GM12878 (cell line): ENCODE measurements at regions not wholly inside any gene's neighbourhood (a gene's known extent, or its start where the extent isn't known, plus 50 kb on each side); places are given as distances from the start of the nearest gene placed in this dataset.
A peak's percentile ranks its signal among the peaks of the same experiment; 100 is the strongest.

ENCODE experiments used
- ATAC-seq: fragments of 200-7000 bp; cut with Tn5 transposase; 3 replicates; pipeline ENCODE4 v1.9.1; 2020; ENCODE audit warnings: mild to moderate bottlenecking, moderate library complexity
- BruUV-seq: library from RNA; stranded (reverse); fragments of 400-500 nt; replicated peaks from 2 replicates; lab custom pipeline; 2021; lab: Mats Ljungman, UMichigan
- CTCF ChIA-PET: fragments of 300-600 bp; sonication (Branson Sonifier 250); formaldehyde crosslinking; extraction: SDS; loops from one replicate; lab custom pipeline; 2021; ENCODE audit warnings: inconsistent platforms; lab: Yijun Ruan, JAX
- POLR2A ChIA-PET: fragments of 350-600 bp; formaldehyde crosslinking; extraction: SDS; loops from one replicate; lab custom pipeline; 2021; ENCODE audit warnings: inconsistent platforms; lab: Charles Lee
- RAD21 ChIA-PET: fragments of 300-600 bp; sonication (Branson Sonifier 250); formaldehyde crosslinking; loops from one replicate; lab custom pipeline; 2023; ENCODE audit warnings: antibody characterized with exemption; ENCODE audit not compliant: unreplicated experiment; lab: Charles Lee
- SMC1A ChIA-PET: fragments of 300-600 bp; sonication (Branson Sonifier 250); formaldehyde crosslinking; loops from one replicate; lab custom pipeline; 2023; ENCODE audit not compliant: unreplicated experiment, uncharacterized antibody; lab: Charles Lee
- DNase-seq: peaks from one replicate; pipeline ENCODE4 v3.0.0-alpha.2; 2011; ENCODE audit warnings: low read depth, low spot score
- FAIRE-seq: peaks from 3 replicates; lab custom pipeline; 2011; peaks lifted over from hg19 to GRCh38; lab: Jason Lieb, UNC
- H2AFZ ChIP-seq: 2 replicates; pipeline ENCODE4 v1.6.0; 2011; ENCODE audit warnings: low read depth, low read length, control low read depth; ENCODE audit not compliant: control insufficient read depth
- H3K27ac ChIP-seq: 2 replicates; pipeline ENCODE4 v1.5.1; 2011; ENCODE audit warnings: control low read depth; ENCODE audit not compliant: control insufficient read depth, insufficient read depth
- H3K27me3 ChIP-seq, 2 experiments: replicated peaks in 1 of 2; 2 replicates each; pipeline versions ENCODE4 v1.6.0 to v1.6.1; 2011; ENCODE audit warnings: low read length in 1 of 2; ENCODE audit not compliant: control insufficient read depth in 2 of 2, insufficient read depth in 2 of 2
- H3K36me3 ChIP-seq, 2 experiments: 2 replicates each; pipeline ENCODE4 v1.5.1; 2011; ENCODE audit warnings: low read length in 1 of 2; ENCODE audit not compliant: control insufficient read depth in 2 of 2, insufficient read depth in 2 of 2
- H3K4me1 ChIP-seq: 2 replicates; pipeline ENCODE4 v1.6.1; 2011; ENCODE audit warnings: mild to moderate bottlenecking, low read length, moderate library complexity, mixed read lengths; ENCODE audit not compliant: control insufficient read depth, insufficient read depth
- H3K4me2 ChIP-seq: 2 replicates; pipeline ENCODE4 v1.6.0; 2011; ENCODE audit warnings: control low read depth; ENCODE audit not compliant: control insufficient read depth, insufficient read depth
- H3K4me3 ChIP-seq: fragments of 200-600 bp; sonication (generic); 2 replicates; pipeline ENCODE4 v1.5.1; 2016
- H3K79me2 ChIP-seq: 2 replicates; pipeline ENCODE4 v1.6.0; 2011; ENCODE audit warnings: low read length; ENCODE audit not compliant: control insufficient read depth, insufficient read depth
- H3K9ac ChIP-seq: 2 replicates; pipeline ENCODE4 v1.8.0; 2011; ENCODE audit warnings: low read length, control low read depth, mixed read lengths; ENCODE audit not compliant: control insufficient read depth, insufficient read depth
- H3K9me3 ChIP-seq: replicated peaks from 3 replicates; pipeline ENCODE4 v1.5.1; 2011; ENCODE audit warnings: mild to moderate bottlenecking, low read length; ENCODE audit not compliant: control insufficient read depth, insufficient read depth
- H4K20me1 ChIP-seq: 2 replicates; pipeline ENCODE4 v1.6.0; 2011; ENCODE audit not compliant: control insufficient read depth, insufficient read depth
- BHLHE40 ChIP-seq, 2 experiments: fragments of 450-650 bp in 1 of 2; IDR thresholded peaks; 2 replicates each; pipeline ENCODE4 v1.6.1; 2011 to 2017; ENCODE audit warnings: low read depth in 2 of 2, borderline replicate concordance in 1 of 2, improper control_type of control experiment in 1 of 2, low read length in 1 of 2, mild to moderate bottlenecking in 1 of 2
- DPF2 ChIP-seq: fragments of 450-650 bp; IDR thresholded peaks from 2 replicates; pipeline ENCODE4 v1.6.1; 2017; ENCODE audit warnings: mild to moderate bottlenecking
- EZH2 ChIP-seq: IDR thresholded peaks from 2 replicates; pipeline ENCODE4 v1.6.1; 2012; ENCODE audit warnings: low read depth, mild to moderate bottlenecking, control low read depth, inconsistent platforms, low read length, borderline replicate concordance; ENCODE audit not compliant: control insufficient read depth
- GATAD2B ChIP-seq: fragments of 450-650 bp; conservative IDR thresholded peaks from 2 replicates; pipeline ENCODE4 v1.6.1; 2017; ENCODE audit warnings: low read depth, mild to moderate bottlenecking, moderate library complexity
- HDAC6 ChIP-seq: fragments of 200-600 bp; sonication (generic); IDR thresholded peaks from one replicate; pipeline ENCODE4 v1.8.0; 2017; ENCODE audit warnings: antibody characterized with exemption; ENCODE audit not compliant: unreplicated experiment
- IKZF1 ChIP-seq: fragments of 450-650 bp; conservative IDR thresholded peaks from 2 replicates; pipeline ENCODE4 v1.6.1; 2017; ENCODE audit warnings: antibody characterized with exemption, mild to moderate bottlenecking
- IKZF2 ChIP-seq, 2 experiments: fragments of 450-650 bp; IDR thresholded peaks; 2 replicates each; pipeline ENCODE4 v1.6.1; 2017; ENCODE audit warnings: mild to moderate bottlenecking in 2 of 2, moderate library complexity in 2 of 2
- JUNB ChIP-seq: IDR thresholded peaks from 2 replicates; pipeline ENCODE4 v1.6.1; 2016; ENCODE audit warnings: antibody characterized with exemption, mild to moderate bottlenecking
- LARP7 ChIP-seq: fragments of 450-650 bp; IDR thresholded peaks from 2 replicates; pipeline ENCODE4 v1.6.1; 2017; ENCODE audit warnings: mild to moderate bottlenecking
- MXI1 ChIP-seq: fragments of 150-350 bp; IDR thresholded peaks from 2 replicates; pipeline ENCODE4 v1.6.1; 2011; ENCODE audit warnings: low read depth, mild to moderate bottlenecking, inconsistent platforms, low read length, improper control_type of control experiment
- SPI1 ChIP-seq: IDR thresholded peaks from 2 replicates; pipeline ENCODE4 v1.6.1; 2011; ENCODE audit warnings: low read depth, mild to moderate bottlenecking, low read length, moderate library complexity, borderline replicate concordance; ENCODE audit not compliant: insufficient read depth
- SUZ12 ChIP-seq: fragments of 200-600 bp; sonication (generic); IDR thresholded peaks from one replicate; pipeline ENCODE4 v1.6.1; 2018; ENCODE audit warnings: antibody characterized with exemption, mild to moderate bottlenecking; ENCODE audit not compliant: unreplicated experiment
- TAF1 ChIP-seq: IDR thresholded peaks from 2 replicates; pipeline ENCODE4 v1.6.1; 2011; ENCODE audit warnings: mild to moderate bottlenecking, low read depth, low read length, borderline replicate concordance
- TCF7 ChIP-seq: IDR thresholded peaks from 2 replicates; pipeline ENCODE4 v1.6.1; 2014; ENCODE audit warnings: antibody characterized with exemption, borderline replicate concordance
- ZSCAN29 ChIP-seq: fragments of 450-650 bp; IDR thresholded peaks from 2 replicates; pipeline ENCODE4 v1.6.1; 2017; ENCODE audit warnings: mild to moderate bottlenecking, moderate library complexity
- WGBS: methylation state at CpG from one replicate; pipeline ENCODE4 v1.1.6; 2016; ENCODE audit warnings: low lambda C conversion rate; ENCODE audit not compliant: insufficient replicate concordance, insufficient coverage; ENCODE audit errors: missing lambda C conversion rate; 5-methylcytosine and 5-hydroxymethylcytosine counted together
- in situ Hi-C: fragments of 300-500 bp; cut with MboI; formaldehyde crosslinking; loops from 9 replicates; pipeline ENCODE4 v1.14.3; 2018; ENCODE audit warnings: mixed read lengths
- intact Hi-C: fragments of 100-400 bp; cut with micrococcal nuclease; formaldehyde crosslinking; loops from one replicate; pipeline ENCODE4 v1.14.2; 2022; ENCODE audit not compliant: unreplicated experiment
- TF ChIP-seq, protein P1 (sequence below): fragments of 450-650 bp; IDR thresholded peaks from 2 replicates; pipeline ENCODE4 v1.6.1; 2017; ENCODE audit warnings: mild to moderate bottlenecking
- TF ChIP-seq, protein P2 (sequence below): IDR thresholded peaks from 2 replicates; pipeline ENCODE4 v1.6.1; 2012; ENCODE audit warnings: low read depth, low read length, improper control_type of control experiment
- TF ChIP-seq, protein P3 (sequence below): fragments of 450-650 bp; IDR thresholded peaks from 2 replicates; pipeline ENCODE4 v1.6.1; 2018; ENCODE audit warnings: borderline replicate concordance, mild to moderate bottlenecking; ENCODE audit not compliant: partially characterized antibody

DNA sequence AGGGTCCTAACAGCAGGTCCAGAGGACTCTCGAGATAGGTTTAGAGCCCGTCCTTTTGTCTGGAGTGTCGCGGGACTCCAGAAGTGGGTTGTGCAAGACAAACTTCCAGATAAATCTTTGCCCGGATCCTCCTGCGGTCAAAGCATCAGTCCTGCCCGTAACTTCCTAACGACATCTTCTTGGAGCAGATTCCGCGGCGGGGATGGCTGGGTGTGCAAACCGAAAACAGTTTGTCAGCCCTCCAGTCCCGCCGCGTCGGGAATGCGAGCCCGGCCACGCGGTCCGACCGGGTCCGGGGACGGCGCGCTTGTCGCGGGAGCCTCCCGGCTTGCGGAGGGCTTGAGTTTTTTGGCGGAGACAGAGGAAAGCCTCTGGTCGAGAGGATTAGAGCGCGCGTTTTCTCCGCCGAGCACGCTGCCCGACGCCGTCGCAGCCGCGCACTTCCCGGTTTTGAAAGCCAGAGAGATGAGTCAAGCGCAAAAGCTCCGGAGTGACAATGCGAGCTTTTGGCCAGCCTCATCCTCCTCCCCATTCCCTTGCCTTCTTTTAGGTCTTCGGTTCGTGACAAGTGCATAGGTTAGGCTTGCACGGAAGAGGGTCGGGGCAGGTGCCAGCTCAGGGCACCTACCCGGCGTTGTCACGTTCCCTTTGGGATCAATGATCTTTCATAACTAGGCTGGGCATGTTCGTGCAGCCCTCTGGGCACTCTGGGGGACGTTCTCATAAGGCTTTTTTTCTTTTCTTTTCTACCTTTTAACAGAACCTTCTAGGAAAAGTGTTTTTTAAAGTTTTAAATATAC is 91.3 kb upstream of the PRDM1 start:
- Histone ChIP-seq H2AFZ (peak overlapping the region; percentile 31), H3K4me2 (peak overlapping the region; percentile 47), H3K79me2 (no peaks in the 10 kb centered on the region), H3K4me1 (peaks cover 5% of the 10 kb centered on the region; the same call in 1 of the 2 replicates), H4K20me1 (no peaks in the 10 kb centered on the region), H3K36me3 (no peaks in the 10 kb centered on the region), H3K27me3 (peaks cover 10 to 23% of the 10 kb centered on the region in 2 experiments), H3K4me3 (peak overlapping the region; percentile 69), H3K9me3 (peaks cover 6% of the 10 kb centered on the region), H3K9ac (no peak overlapping the region), H3K27ac (no peak overlapping the region)
- in situ Hi-C loops (no loop called here), intact Hi-C loops (loop anchor here (10.0 kb wide), 2 partner anchors 230 to 510 kb away; no protein-coding TSS in a partner anchor)
- ATAC-seq = peak; percentile 15
- ChIA-PET CTCF (interaction anchor here (1.4 to 1.7 kb wide), 2 partner anchors 11 to 563 kb away, joined by 3 to 4 read pairs; no protein-coding TSS in a partner anchor), POLR2A (no interaction called here), SMC1A (interaction anchor here (0.9 to 1.5 kb wide), 2 partner anchors 9 to 122 kb away, joined by 3 to 4 read pairs; no protein-coding TSS in a partner anchor), RAD21 (interaction anchor here (1.3 kb wide), 1 partner anchor 89 kb away, joined by 3 read pairs; no protein-coding TSS in a partner anchor)
- TF ChIP-seq MXI1 = no peak
- TF ChIP-seq LARP7 = 0 out of 2 replicates have a peak, but pooled peaks have one; percentile 43
- no peak for TF ChIP-seq JUNB
- TF ChIP-seq IKZF1 = peak; percentile 68
- TF ChIP-seq IKZF2 (IDR thresholded peaks at IDR 0.05) = peak; percentile 28 to 51; a peak in 3 of 4 replicates
- TF ChIP-seq, protein P1, sequence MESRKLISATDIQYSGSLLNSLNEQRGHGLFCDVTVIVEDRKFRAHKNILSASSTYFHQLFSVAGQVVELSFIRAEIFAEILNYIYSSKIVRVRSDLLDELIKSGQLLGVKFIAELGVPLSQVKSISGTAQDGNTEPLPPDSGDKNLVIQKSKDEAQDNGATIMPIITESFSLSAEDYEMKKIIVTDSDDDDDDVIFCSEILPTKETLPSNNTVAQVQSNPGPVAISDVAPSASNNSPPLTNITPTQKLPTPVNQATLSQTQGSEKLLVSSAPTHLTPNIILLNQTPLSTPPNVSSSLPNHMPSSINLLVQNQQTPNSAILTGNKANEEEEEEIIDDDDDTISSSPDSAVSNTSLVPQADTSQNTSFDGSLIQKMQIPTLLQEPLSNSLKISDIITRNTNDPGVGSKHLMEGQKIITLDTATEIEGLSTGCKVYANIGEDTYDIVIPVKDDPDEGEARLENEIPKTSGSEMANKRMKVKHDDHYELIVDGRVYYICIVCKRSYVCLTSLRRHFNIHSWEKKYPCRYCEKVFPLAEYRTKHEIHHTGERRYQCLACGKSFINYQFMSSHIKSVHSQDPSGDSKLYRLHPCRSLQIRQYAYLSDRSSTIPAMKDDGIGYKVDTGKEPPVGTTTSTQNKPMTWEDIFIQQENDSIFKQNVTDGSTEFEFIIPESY = no peak
- TF ChIP-seq, protein P2, sequence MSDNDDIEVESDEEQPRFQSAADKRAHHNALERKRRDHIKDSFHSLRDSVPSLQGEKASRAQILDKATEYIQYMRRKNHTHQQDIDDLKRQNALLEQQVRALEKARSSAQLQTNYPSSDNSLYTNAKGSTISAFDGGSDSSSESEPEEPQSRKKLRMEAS = 0 out of 2 replicates have a peak, but pooled peaks have one; percentile 9
- no peak for TF ChIP-seq TCF7
- peak in 1 of 2 experiments; percentile 19; a peak in 1 of 4 replicates for TF ChIP-seq BHLHE40 (IDR thresholded peaks at IDR 0.05; ENCODE audit: borderline replicate concordance in 1 of 2, low read depth in 2 of 2, low read length in 1 of 2)
- TF ChIP-seq GATAD2B = peak; percentile 42; the same call in 1 of the 2 replicates
- TF ChIP-seq SPI1 = peak; percentile 58; the same call in 1 of the 2 replicates
- peak; percentile 78 for TF ChIP-seq SUZ12
- TF ChIP-seq, protein P3, sequence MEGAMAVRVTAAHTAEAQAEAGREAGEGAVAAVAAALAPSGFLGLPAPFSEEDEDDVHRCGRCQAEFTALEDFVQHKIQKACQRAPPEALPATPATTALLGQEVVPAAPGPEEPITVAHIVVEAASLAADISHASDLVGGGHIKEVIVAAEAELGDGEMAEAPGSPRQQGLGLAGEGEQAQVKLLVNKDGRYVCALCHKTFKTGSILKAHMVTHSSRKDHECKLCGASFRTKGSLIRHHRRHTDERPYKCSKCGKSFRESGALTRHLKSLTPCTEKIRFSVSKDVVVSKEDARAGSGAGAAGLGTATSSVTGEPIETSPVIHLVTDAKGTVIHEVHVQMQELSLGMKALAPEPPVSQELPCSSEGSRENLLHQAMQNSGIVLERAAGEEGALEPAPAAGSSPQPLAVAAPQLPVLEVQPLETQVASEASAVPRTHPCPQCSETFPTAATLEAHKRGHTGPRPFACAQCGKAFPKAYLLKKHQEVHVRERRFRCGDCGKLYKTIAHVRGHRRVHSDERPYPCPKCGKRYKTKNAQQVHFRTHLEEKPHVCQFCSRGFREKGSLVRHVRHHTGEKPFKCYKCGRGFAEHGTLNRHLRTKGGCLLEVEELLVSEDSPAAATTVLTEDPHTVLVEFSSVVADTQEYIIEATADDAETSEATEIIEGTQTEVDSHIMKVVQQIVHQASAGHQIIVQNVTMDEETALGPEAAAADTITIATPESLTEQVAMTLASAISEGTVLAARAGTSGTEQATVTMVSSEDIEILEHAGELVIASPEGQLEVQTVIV = no peak
- TF ChIP-seq HDAC6 = peak; percentile 59
- TF ChIP-seq ZSCAN29 = 0 out of 2 replicates have a peak, but pooled peaks have one; percentile 13
- TF ChIP-seq TAF1 = no peak
- TF ChIP-seq EZH2 = 0 out of 2 replicates have a peak, but pooled peaks have one; percentile 93
- TF ChIP-seq DPF2 = 0 out of 2 replicates have a peak, but pooled peaks have one; percentile 20
- DNase-seq = no peak
- FAIRE-seq = no peak
- no TSS peak for BruUV-seq
- 3% methylated on average over 54 of the region's 57 CpGs for WGBS
